ENCODE measurements at regions not wholly inside any gene's neighbourhood (a gene's known extent, or its start where the extent isn't known, plus 50 kb on each side); places are given as distances from the start of the nearest gene placed in this dataset.

GRCh38 chr5:84718377-84718776 lies 333.7 kb upstream of the EDIL3 start:
- H3K27me3 ChIP-seq (ENCODE audit: insufficient read depth, low read length, poor library complexity) = no peaks in the 10 kb centered on the region
- no peak overlapping the region for H3K4me2 ChIP-seq (ENCODE audit: insufficient read depth, low read length)
- H4K20me1 ChIP-seq (ENCODE audit: insufficient read depth, low read length) = no peaks in the 10 kb centered on the region

GRCh38 chr5:84715686-84716085 lies 331.0 kb upstream of the EDIL3 start:
- DNase-seq (no peak), ATAC-seq (ENCODE audit: insufficient read depth, low read depth) (no peak)
- no peaks in the 10 kb centered on the region for H3K4me1 ChIP-seq (ENCODE audit: insufficient read depth, low read length)
- no peak overlapping the region for H3K27ac ChIP-seq (ENCODE audit: low read length)
- no peak overlapping the region for H3K4me2 ChIP-seq (ENCODE audit: insufficient read depth, low read length)
- no peaks in the 10 kb centered on the region for H3K36me3 ChIP-seq (ENCODE audit: insufficient read depth, low read length)
- no peaks in the 10 kb centered on the region for H4K20me1 ChIP-seq (ENCODE audit: insufficient read depth, low read length)
- no peak overlapping the region for H3K4me3 ChIP-seq (ENCODE audit: low read depth in 1 of 2, low read length in 2 of 2)
- no peak overlapping the region for H3K9ac ChIP-seq (ENCODE audit: low read depth, low read length)
- no peak overlapping the region for H2AFZ ChIP-seq (ENCODE audit: low read depth, low read length)
- H3K9me3 ChIP-seq (ENCODE audit: insufficient read depth, low read length, severe bottlenecking) = no peaks in the 10 kb centered on the region
- H3K79me2 ChIP-seq (ENCODE audit: insufficient read depth, low read length) = no peaks in the 10 kb centered on the region
- H3K27me3 ChIP-seq (ENCODE audit: insufficient read depth, low read length, poor library complexity) = no peaks in the 10 kb centered on the region
- no peak for TF ChIP-seq CTCF (IDR thresholded peaks at IDR 0.05; ENCODE audit: borderline replicate concordance, extremely low read depth, low read length, poor library complexity, severe bottlenecking)
- TF ChIP-seq EZH2 (IDR thresholded peaks at IDR 0.05; ENCODE audit: borderline replicate concordance, low read depth, low read length, severe bottlenecking) = no peak

More at GRCh38 chr5:84718377-84718776, 333.7 kb upstream of the EDIL3 start:
- no peak for DNase-seq
- H3K4me3 ChIP-seq (ENCODE audit: low read depth in 1 of 2, low read length in 2 of 2) = no peak overlapping the region
- H3K9me3 ChIP-seq (ENCODE audit: insufficient read depth, low read length, severe bottlenecking) = no peaks in the 10 kb centered on the region
- ATAC-seq (ENCODE audit: insufficient read depth, low read depth) = no peak
- no peak overlapping the region for H3K9ac ChIP-seq (ENCODE audit: low read depth, low read length)
- H3K4me1 ChIP-seq (ENCODE audit: insufficient read depth, low read length) = no peaks in the 10 kb centered on the region
- H3K79me2 ChIP-seq (ENCODE audit: insufficient read depth, low read length) = no peaks in the 10 kb centered on the region
- no peak overlapping the region for H2AFZ ChIP-seq (ENCODE audit: low read depth, low read length)
- H3K36me3 ChIP-seq (ENCODE audit: insufficient read depth, low read length) = no peaks in the 10 kb centered on the region
- no peak overlapping the region for H3K27ac ChIP-seq (ENCODE audit: low read length)
- no peak for TF ChIP-seq CTCF (IDR thresholded peaks at IDR 0.05; ENCODE audit: borderline replicate concordance, extremely low read depth, low read length, poor library complexity, severe bottlenecking)
- TF ChIP-seq EZH2 (IDR thresholded peaks at IDR 0.05; ENCODE audit: borderline replicate concordance, low read depth, low read length, severe bottlenecking) = no peak

GRCh38 chr5:84715091-84715490 lies 330.4 kb upstream of the EDIL3 start:
- no peak for ATAC-seq (ENCODE audit: insufficient read depth, low read depth)
- Histone ChIP-seq H3K27ac (ENCODE audit: low read length) (no peak overlapping the region), H3K4me1 (ENCODE audit: insufficient read depth, low read length) (no peaks in the 10 kb centered on the region), H4K20me1 (ENCODE audit: insufficient read depth, low read length) (no peaks in the 10 kb centered on the region), H3K79me2 (ENCODE audit: insufficient read depth, low read length) (no peaks in the 10 kb centered on the region), H2AFZ (ENCODE audit: low read depth, low read length) (no peak overlapping the region), H3K4me3 (ENCODE audit: low read depth in 1 of 2, low read length in 2 of 2) (no peak overlapping the region), H3K27me3 (ENCODE audit: insufficient read depth, low read length, poor library complexity) (no peaks in the 10 kb centered on the region), H3K36me3 (ENCODE audit: insufficient read depth, low read length) (no peaks in the 10 kb centered on the region), H3K4me2 (ENCODE audit: insufficient read depth, low read length) (no peak overlapping the region), H3K9me3 (ENCODE audit: insufficient read depth, low read length, severe bottlenecking) (no peaks in the 10 kb centered on the region), H3K9ac (ENCODE audit: low read depth, low read length) (no peak overlapping the region)
- no peak for DNase-seq
- TF ChIP-seq CTCF (IDR thresholded peaks at IDR 0.05; ENCODE audit: borderline replicate concordance, extremely low read depth, low read length, poor library complexity, severe bottlenecking) (no peak), EZH2 (IDR thresholded peaks at IDR 0.05; ENCODE audit: borderline replicate concordance, low read depth, low read length, severe bottlenecking) (no peak)

GRCh38 chr5:84709075-84709474 lies 324.4 kb upstream of the EDIL3 start:
- Histone ChIP-seq H3K36me3 (ENCODE audit: insufficient read depth, low read length) (no peaks in the 10 kb centered on the region), H3K4me1 (ENCODE audit: insufficient read depth, low read length) (no peaks in the 10 kb centered on the region), H3K79me2 (ENCODE audit: insufficient read depth, low read length) (no peaks in the 10 kb centered on the region), H2AFZ (ENCODE audit: low read depth, low read length) (no peak overlapping the region), H3K4me3 (ENCODE audit: low read depth in 1 of 2, low read length in 2 of 2) (no peak overlapping the region), H3K27me3 (ENCODE audit: insufficient read depth, low read length, poor library complexity) (no peaks in the 10 kb centered on the region), H3K9ac (ENCODE audit: low read depth, low read length) (no peak overlapping the region), H3K9me3 (ENCODE audit: insufficient read depth, low read length, severe bottlenecking) (no peaks in the 10 kb centered on the region), H3K27ac (ENCODE audit: low read length) (no peak overlapping the region), H4K20me1 (ENCODE audit: insufficient read depth, low read length) (no peaks in the 10 kb centered on the region), H3K4me2 (ENCODE audit: insufficient read depth, low read length) (no peak overlapping the region)
- no peak for ATAC-seq (ENCODE audit: insufficient read depth, low read depth)
- no peak for TF ChIP-seq EZH2 (IDR thresholded peaks at IDR 0.05; ENCODE audit: borderline replicate concordance, low read depth, low read length, severe bottlenecking)
- DNase-seq = no peak

All from DND-41 (cell line).